HepG2 (cell line): ENCODE measurements at regions not wholly inside any gene's neighbourhood (a gene's known extent, or its start where the extent isn't known, plus 50 kb on each side); places are given as distances from the start of the nearest gene placed in this dataset.

ENCODE experiments used
- CREB1 ChIP-seq, 2 experiments: fragments of 450-650 bp in 1 of 2; IDR thresholded peaks; 2 replicates each; pipeline ENCODE4 v1.6.1; 2016 to 2017; ENCODE audit warnings: control low read depth in 1 of 2, mild to moderate bottlenecking in 1 of 2, missing compliant biosample characterization in 1 of 2, missing genetic modification characterization in 1 of 2
- HDAC6 ChIP-seq: fragments of 200-600 bp; sonication (generic); IDR thresholded peaks from 2 replicates; pipeline ENCODE4 v1.7.0; 2017; ENCODE audit warnings: mild to moderate bottlenecking, antibody characterized with exemption, low read length, low read depth
- HMGXB3 ChIP-seq: sonication (generic); formaldehyde crosslinking; IDR thresholded peaks from 2 replicates; pipeline ENCODE4 v1.4.0; 2020; ENCODE audit warnings: missing genetic modification reagents, borderline replicate concordance
- HNF1B ChIP-seq: sonication (generic); formaldehyde crosslinking; IDR thresholded peaks from 2 replicates; pipeline ENCODE4 v1.5.1; 2020; ENCODE audit warnings: mild to moderate bottlenecking, moderate library complexity, missing genetic modification reagents
- IKZF4 ChIP-seq: sonication (generic); formaldehyde crosslinking; IDR thresholded peaks from 2 replicates; pipeline ENCODE4 v1.5.1; 2020; ENCODE audit warnings: borderline replicate concordance, mild to moderate bottlenecking, low read depth, missing genetic modification reagents; ENCODE audit errors: not compliant biosample characterization
- PCBP2 ChIP-seq: fragments of 200-400 bp; formaldehyde crosslinking; optimal IDR thresholded peaks from 2 replicates; pipeline ENCODE3; 2018; ENCODE audit warnings: low read length, low read depth; ENCODE audit not compliant: poor library complexity, severe bottlenecking
- PHF8 ChIP-seq: sonication (generic); formaldehyde crosslinking; IDR thresholded peaks from 2 replicates; pipeline ENCODE4 v1.5.0; 2020; ENCODE audit warnings: missing genetic modification reagents
- PITX1 ChIP-seq: sonication (generic); formaldehyde crosslinking; IDR thresholded peaks from 2 replicates; pipeline ENCODE4 v1.5.1; 2020; ENCODE audit warnings: mild to moderate bottlenecking, missing genetic modification reagents
- RCOR2 ChIP-seq: IDR thresholded peaks from 2 replicates; pipeline ENCODE4 v1.6.1; 2016; ENCODE audit warnings: missing biosample characterization, missing genetic modification reagents
- YEATS2 ChIP-seq: sonication (generic); formaldehyde crosslinking; IDR thresholded peaks from 2 replicates; pipeline ENCODE4 v1.4.0; 2020; ENCODE audit warnings: missing genetic modification reagents, borderline replicate concordance
- ZBTB20 ChIP-seq: sonication (generic); formaldehyde crosslinking; IDR thresholded peaks from 2 replicates; pipeline ENCODE4 v1.8.1; 2023; ENCODE audit warnings: missing genetic modification reagents, low read depth, mild to moderate bottlenecking, borderline replicate concordance
- ZMYM2 ChIP-seq: sonication (generic); formaldehyde crosslinking; IDR thresholded peaks from 2 replicates; pipeline ENCODE4 v1.8.0; 2022; ENCODE audit warnings: mild to moderate bottlenecking, missing genetic modification reagents
- ZNF20 ChIP-seq: sonication (generic); formaldehyde crosslinking; IDR thresholded peaks from 2 replicates; pipeline ENCODE4 v1.4.0; 2020; ENCODE audit warnings: mild to moderate bottlenecking, moderate library complexity, missing genetic modification reagents
- ZNF547 ChIP-seq: sonication (generic); formaldehyde crosslinking; IDR thresholded peaks from 2 replicates; pipeline ENCODE4 v1.5.1; 2020; ENCODE audit warnings: mild to moderate bottlenecking, missing genetic modification reagents
- ZNF572 ChIP-seq: sonication (generic); formaldehyde crosslinking; IDR thresholded peaks from 2 replicates; pipeline ENCODE4 v1.5.1; 2020; ENCODE audit warnings: mild to moderate bottlenecking, missing genetic modification reagents
- ZNF83 ChIP-seq: sonication (generic); formaldehyde crosslinking; IDR thresholded peaks from 2 replicates; pipeline ENCODE4 v1.4.0; 2020; ENCODE audit warnings: missing genetic modification reagents, mild to moderate bottlenecking, borderline replicate concordance
- TF ChIP-seq, protein P1 (sequence below): sonication (generic); formaldehyde crosslinking; IDR thresholded peaks from 2 replicates; pipeline ENCODE4 v1.4.0; 2020; ENCODE audit warnings: mild to moderate bottlenecking, missing genetic modification reagents

- TF ChIP-seq, protein P1, sequence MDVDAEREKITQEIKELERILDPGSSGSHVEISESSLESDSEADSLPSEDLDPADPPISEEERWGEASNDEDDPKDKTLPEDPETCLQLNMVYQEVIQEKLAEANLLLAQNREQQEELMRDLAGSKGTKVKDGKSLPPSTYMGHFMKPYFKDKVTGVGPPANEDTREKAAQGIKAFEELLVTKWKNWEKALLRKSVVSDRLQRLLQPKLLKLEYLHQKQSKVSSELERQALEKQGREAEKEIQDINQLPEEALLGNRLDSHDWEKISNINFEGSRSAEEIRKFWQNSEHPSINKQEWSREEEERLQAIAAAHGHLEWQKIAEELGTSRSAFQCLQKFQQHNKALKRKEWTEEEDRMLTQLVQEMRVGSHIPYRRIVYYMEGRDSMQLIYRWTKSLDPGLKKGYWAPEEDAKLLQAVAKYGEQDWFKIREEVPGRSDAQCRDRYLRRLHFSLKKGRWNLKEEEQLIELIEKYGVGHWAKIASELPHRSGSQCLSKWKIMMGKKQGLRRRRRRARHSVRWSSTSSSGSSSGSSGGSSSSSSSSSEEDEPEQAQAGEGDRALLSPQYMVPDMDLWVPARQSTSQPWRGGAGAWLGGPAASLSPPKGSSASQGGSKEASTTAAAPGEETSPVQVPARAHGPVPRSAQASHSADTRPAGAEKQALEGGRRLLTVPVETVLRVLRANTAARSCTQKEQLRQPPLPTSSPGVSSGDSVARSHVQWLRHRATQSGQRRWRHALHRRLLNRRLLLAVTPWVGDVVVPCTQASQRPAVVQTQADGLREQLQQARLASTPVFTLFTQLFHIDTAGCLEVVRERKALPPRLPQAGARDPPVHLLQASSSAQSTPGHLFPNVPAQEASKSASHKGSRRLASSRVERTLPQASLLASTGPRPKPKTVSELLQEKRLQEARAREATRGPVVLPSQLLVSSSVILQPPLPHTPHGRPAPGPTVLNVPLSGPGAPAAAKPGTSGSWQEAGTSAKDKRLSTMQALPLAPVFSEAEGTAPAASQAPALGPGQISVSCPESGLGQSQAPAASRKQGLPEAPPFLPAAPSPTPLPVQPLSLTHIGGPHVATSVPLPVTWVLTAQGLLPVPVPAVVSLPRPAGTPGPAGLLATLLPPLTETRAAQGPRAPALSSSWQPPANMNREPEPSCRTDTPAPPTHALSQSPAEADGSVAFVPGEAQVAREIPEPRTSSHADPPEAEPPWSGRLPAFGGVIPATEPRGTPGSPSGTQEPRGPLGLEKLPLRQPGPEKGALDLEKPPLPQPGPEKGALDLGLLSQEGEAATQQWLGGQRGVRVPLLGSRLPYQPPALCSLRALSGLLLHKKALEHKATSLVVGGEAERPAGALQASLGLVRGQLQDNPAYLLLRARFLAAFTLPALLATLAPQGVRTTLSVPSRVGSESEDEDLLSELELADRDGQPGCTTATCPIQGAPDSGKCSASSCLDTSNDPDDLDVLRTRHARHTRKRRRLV, result no peak
- TF ChIP-seq ZNF547 (CRISPR knock-in tag) (no peak), HDAC6 (0 out of 2 replicates have a peak, but pooled peaks have one; percentile 29), YEATS2 (CRISPR knock-in tag) (no peak), ZBTB20 (CRISPR knock-in tag) (no peak), PCBP2 (no peak), PITX1 (CRISPR knock-in tag) (no peak), HMGXB3 (CRISPR knock-in tag) (no peak), HNF1B (CRISPR knock-in tag) (no peak), ZNF83 (CRISPR knock-in tag) (no peak), RCOR2 (CRISPR knock-in tag) (0 out of 2 replicates have a peak, but pooled peaks have one; percentile 8), IKZF4 (no peak), ZMYM2 (no peak), CREB1 (IDR thresholded peaks at IDR 0.05) (no peak), CREB1 (CRISPR knock-in tag; IDR thresholded peaks at IDR 0.05) (peak; percentile 4; the same call in 1 of the 2 replicates), ZNF572 (CRISPR knock-in tag) (no peak), PHF8 (no peak), ZNF20 (CRISPR knock-in tag) (no peak)
Measured at GRCh38 chr10:28940158-28940888, 263.0 kb downstream of the BAMBI start (continued).
